ENCODE measurements at regions not wholly inside any gene's neighbourhood (a gene's known extent, or its start where the extent isn't known, plus 50 kb on each side); places are given as distances from the start of the nearest gene placed in this dataset.

- TF ChIP-seq CTCF (IDR thresholded peaks at IDR 0.05) (no peak), POLR2A (IDR thresholded peaks at IDR 0.05) (no peak)
Observed at GRCh38 chr3:72149645-72150300, 364.8 kb upstream of the PROK2 start.

All from right lobe of liver (tissue), 4 donors.